Islet precursor cell (in vitro differentiated cells): ENCODE measurements at regions not wholly inside any gene's neighbourhood (a gene's known extent, or its start where the extent isn't known, plus 50 kb on each side); places are given as distances from the start of the nearest gene placed in this dataset.

Experiments used
- DNase-seq: peaks from one replicate; pipeline ENCODE4 v3.0.0-alpha.2; 2018

- DNase-seq, result no peak
Measured at GRCh38 chr2:208545403-208546042, 138.9 kb downstream of the PTH2R start.

GRCh38 chr2:208546107-208546506 is 139.5 kb downstream of the PTH2R start:
- no peak for DNase-seq

- no peak for DNase-seq
Measured at GRCh38 chr2:208546860-208547650, 140.5 kb downstream of the PTH2R start.

GRCh38 chr2:208548700-208549099 is 142.1 kb downstream of the PTH2R start:
- no peak for DNase-seq

GRCh38 chr2:208549546-208550158 is 143.1 kb downstream of the PTH2R start:
- DNase-seq, result no peak

GRCh38 chr2:208552943-208553342 is 146.4 kb downstream of the PTH2R start:
- DNase-seq, result no peak

GRCh38 chr2:208556983-208557484 is 150.4 kb downstream of the PTH2R start:
- no peak for DNase-seq

- DNase-seq, result no peak
Measured at GRCh38 chr2:208565690-208566416, 159.3 kb downstream of the PTH2R start.

GRCh38 chr2:208568203-208568602 is 161.6 kb downstream of the PTH2R start:
- no peak for DNase-seq

GRCh38 chr2:208570066-208570465 is 163.5 kb downstream of the PTH2R start:
- no peak for DNase-seq

- no peak for DNase-seq
Measured at GRCh38 chr2:208570851-208571763, 164.5 kb downstream of the PTH2R start.

GRCh38 chr2:208571764-208572131 is 165.2 kb downstream of the PTH2R start:
- DNase-seq, result no peak

- no peak for DNase-seq
Measured at GRCh38 chr2:208573569-208573968, 167.0 kb downstream of the PTH2R start.

GRCh38 chr2:208579678-208580077 is 173.1 kb downstream of the PTH2R start:
- DNase-seq, result no peak

GRCh38 chr2:208584378-208584985 is 177.9 kb downstream of the PTH2R start:
- no peak for DNase-seq

- DNase-seq, result no peak
Measured at GRCh38 chr2:208586516-208586915, 179.9 kb downstream of the PTH2R start.

GRCh38 chr2:208594642-208595385 is 188.2 kb downstream of the PTH2R start:
- no peak for DNase-seq

GRCh38 chr2:208595386-208596275 is 189.0 kb downstream of the PTH2R start:
- DNase-seq, result peak; percentile 76

- DNase-seq, result no peak
Measured at GRCh38 chr2:208607694-208608093, 201.1 kb downstream of the PTH2R start.
